ENCODE measurements at regions not wholly inside any gene's neighbourhood (a gene's known extent, or its start where the extent isn't known, plus 50 kb on each side); places are given as distances from the start of the nearest gene placed in this dataset.

GRCh38 chr6:139825935-139826374 is 451.5 kb upstream of the CITED2 start:
- Histone ChIP-seq H3K4me3 (no peak overlapping the region), H4K20me1 (replicated peaks; ENCODE audit: control insufficient read depth, insufficient read depth, low read length) (no peaks in the 10 kb centered on the region), H3K27me3 (ENCODE audit: control insufficient read depth in 2 of 2, insufficient read depth in 2 of 2, low read length in 2 of 2) (no peaks in the 10 kb centered on the region), H3K36me3 (ENCODE audit: control insufficient read depth, insufficient read depth, low read length) (no peaks in the 10 kb centered on the region), H3K9me3 (replicated peaks; ENCODE audit: control insufficient read depth, insufficient read depth, low read depth, low read length) (no peaks in the 10 kb centered on the region), H3K9me1 (ENCODE audit: control insufficient read depth, insufficient read depth, low read length) (no peaks in the 10 kb centered on the region), H3K4me1 (replicated peaks in 1 of 2; ENCODE audit: control insufficient read depth in 2 of 2, insufficient read depth in 2 of 2, low read length in 2 of 2) (peaks cover 0 to 27% of the 10 kb centered on the region in 2 experiments; a peak in 3 of 5 replicates), H3K27ac (ENCODE audit: extremely low read depth, low read depth, low read length) (peak overlapping the region; percentile 65), H3K79me2 (ENCODE audit: control insufficient read depth, insufficient read depth, low read length) (no peaks in the 10 kb centered on the region), H3K4me2 (ENCODE audit: insufficient read depth, low read length) (peak overlapping the region; percentile 6; the same call in 1 of the 2 replicates), H3K9ac (ENCODE audit: insufficient read depth in 1 of 2, low read depth in 2 of 2, low read length in 2 of 2) (peak overlapping the region in 1 of 2 experiments; percentile 25; a peak in 2 of 4 replicates), H2AFZ (ENCODE audit: low read depth, low read length) (peak overlapping the region; percentile 66)
- peak; percentile 83 for ATAC-seq
- CTCF ChIA-PET (ENCODE audit: low intra/inter-chr PET ratio), result no interaction called here
- no TSS peak for BruUV-seq (replicated peaks)
- in situ Hi-C loops (cut with MboI) (no loop called here), intact Hi-C loops (cut with micrococcal nuclease) (no loop called here)
- POLR2A ChIA-PET, result interaction anchor here (0.8 to 1.2 kb wide), 3 partner anchors 8 to 451 kb away, joined by 3 to 5 read pairs (median 4); no protein-coding TSS in a partner anchor
- peak in 3 of 4 experiments; percentile 20 to 76 (median 63) for DNase-seq (ENCODE audit: extremely low read depth in 1 of 4, low spot score in 3 of 4)
- WGBS (ENCODE audit: insufficient coverage, low coverage, missing lambda C conversion rate), result 21% methylated on average over 5 of the region's 5 CpGs
- FAIRE-seq, result peak; percentile 86
- TF ChIP-seq IFI16 (CRISPR knock-in tag; IDR thresholded peaks at IDR 0.05) (no peak), ZNF408 (CRISPR knock-in tag; IDR thresholded peaks at IDR 0.05; ENCODE audit: low read depth) (no peak), NCOA2 (IDR thresholded peaks at IDR 0.05; ENCODE audit: partially characterized antibody in 2 of 2) (peak in 1 of 2 experiments; percentile 7), USF1 (CRISPR knock-in tag; IDR thresholded peaks at IDR 0.05) (peak; percentile 62; the same call in 1 of the 2 replicates), ADNP (tag; IDR thresholded peaks at IDR 0.05) (peak; percentile 71; the same call in 1 of the 2 replicates), KLF16 (IDR thresholded peaks at IDR 0.05) (0 out of 2 replicates have a peak, but pooled peaks have one; percentile 4), EHMT2 (IDR thresholded peaks at IDR 0.05) (peak; percentile 77; the same call in 1 of the 2 replicates), TCF3 (CRISPR knock-in tag; IDR thresholded peaks at IDR 0.05) (peak; percentile 87), WHSC1 (IDR thresholded peaks at IDR 0.05; ENCODE audit: low read length) (no peak), ARID1B (IDR thresholded peaks at IDR 0.05) (peak; percentile 94), C11orf30 (IDR thresholded peaks at IDR 0.05; ENCODE audit: low read depth) (peak; percentile 99), ZNF583 (CRISPR knock-in tag; IDR thresholded peaks at IDR 0.05) (no peak), CHAMP1 (IDR thresholded peaks at IDR 0.05) (peak; percentile 93), CEBPZ (IDR thresholded peaks at IDR 0.05; ENCODE audit: borderline replicate concordance, low read depth, low read length) (no peak), TAF9B (IDR thresholded peaks at IDR 0.05; ENCODE audit: partially characterized antibody) (peak; percentile 46), EP300 (IDR thresholded peaks at IDR 0.05; ENCODE audit: low read length) (peak; percentile 87)

All from K562 (cell line).